ENCODE measurements at regions not wholly inside any gene's neighbourhood (a gene's known extent, or its start where the extent isn't known, plus 50 kb on each side); places are given as distances from the start of the nearest gene placed in this dataset.

- TF ChIP-seq POLR2A (IDR thresholded peaks at IDR 0.05), result no peak
- TF ChIP-seq CTCF (IDR thresholded peaks at IDR 0.05), result no peak
Measured at GRCh38 chr4:161121451-161121850, 1042.3 kb downstream of the FSTL5 start.
